Stimulated activated memory B cell treated with anti-CD40 and anti-IgM and Interleukin-4, amounts not matched to agents 10 μg/mL and 1 μg/mL and 100 μg/mL, for 72 hours (primary cell): ENCODE measurements at regions not wholly inside any gene's neighbourhood (a gene's known extent, or its start where the extent isn't known, plus 50 kb on each side); places are given as distances from the start of the nearest gene placed in this dataset.

Experiments
- ATAC-seq: fragments of 150-1000 bp; cut with Tn5 transposase; 2 replicates; pipeline ENCODE4 v1.10.0; 2021
- H3K27ac Mint-ChIP-seq: one replicate; pipeline ENCODE4 v1.8.0; 2022; ENCODE audit warnings: mild to moderate bottlenecking, mixed read lengths
- H3K27me3 Mint-ChIP-seq: one replicate; pipeline ENCODE4 v1.8.0; 2022; ENCODE audit warnings: mixed read lengths
- H3K36me3 Mint-ChIP-seq: one replicate; pipeline ENCODE4 v1.8.0; 2022; ENCODE audit warnings: mixed read lengths
- H3K4me1 Mint-ChIP-seq: one replicate; pipeline ENCODE4 v1.8.0; 2022; ENCODE audit warnings: mixed read lengths
- H3K4me3 Mint-ChIP-seq: one replicate; pipeline ENCODE4 v1.8.0; 2022; ENCODE audit warnings: mild to moderate bottlenecking, moderate library complexity, mixed read lengths
- H3K9me3 Mint-ChIP-seq: one replicate; pipeline ENCODE4 v1.8.0; 2022; ENCODE audit warnings: mixed read lengths

DNA sequence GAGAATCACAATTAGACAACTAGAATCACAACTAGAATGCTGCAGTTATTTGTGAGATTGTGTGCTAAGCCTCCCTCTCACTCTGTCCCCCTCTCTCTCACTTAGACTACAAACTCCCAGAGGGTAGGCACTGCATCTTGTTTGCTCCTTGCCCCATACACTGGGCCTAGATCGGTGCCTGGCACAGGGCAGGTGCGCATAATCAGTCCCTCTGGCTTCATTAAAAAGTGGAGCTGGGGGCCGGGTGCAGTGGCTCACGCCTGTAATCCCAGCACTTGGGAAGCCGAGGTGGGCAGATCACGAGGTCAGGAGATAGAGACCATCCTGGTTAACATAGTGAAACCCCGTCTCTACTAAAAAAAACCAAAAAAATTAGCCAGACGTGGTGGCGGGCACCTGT lies 456.8 kb downstream of the MIAT start:
- no peak overlapping the region for H3K4me3 Mint-ChIP-seq
- ATAC-seq, result no peak

DNA sequence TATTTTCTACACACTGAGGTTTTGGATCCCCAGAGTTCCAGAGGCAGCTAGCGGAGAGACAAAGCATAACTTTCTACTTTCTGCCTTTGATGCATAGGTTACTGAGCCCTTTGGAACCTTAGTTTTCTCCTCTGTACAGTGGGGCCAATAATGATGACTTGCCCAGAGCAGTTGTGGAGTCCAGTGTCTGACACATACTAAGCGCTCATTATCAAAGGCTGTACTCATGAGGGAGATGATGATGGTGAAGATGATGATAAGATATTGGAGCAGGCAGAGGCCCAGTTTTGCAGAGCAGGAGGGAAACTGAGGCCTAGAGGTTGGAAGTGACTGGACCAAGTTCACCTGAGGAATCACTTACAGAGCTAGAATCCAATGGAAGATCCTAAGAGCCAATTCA lies 458.0 kb downstream of the MIAT start:
- Mint-ChIP-seq H3K36me3 (no peaks in the 10 kb centered on the region), H3K4me3 (no peak overlapping the region), H3K27ac (no peak overlapping the region), H3K9me3 (peaks cover 16% of the 10 kb centered on the region), H3K27me3 (peaks cover 10% of the 10 kb centered on the region), H3K4me1 (no peaks in the 10 kb centered on the region)
- no peak for ATAC-seq

More for the DNA sequence above, 456.8 kb downstream of the MIAT start:
- H3K27ac Mint-ChIP-seq, result no peak overlapping the region
- peaks cover 10% of the 10 kb centered on the region for H3K27me3 Mint-ChIP-seq
- peaks cover 15% of the 10 kb centered on the region for H3K9me3 Mint-ChIP-seq
- H3K4me1 Mint-ChIP-seq, result no peaks in the 10 kb centered on the region
- H3K36me3 Mint-ChIP-seq, result no peaks in the 10 kb centered on the region

DNA sequence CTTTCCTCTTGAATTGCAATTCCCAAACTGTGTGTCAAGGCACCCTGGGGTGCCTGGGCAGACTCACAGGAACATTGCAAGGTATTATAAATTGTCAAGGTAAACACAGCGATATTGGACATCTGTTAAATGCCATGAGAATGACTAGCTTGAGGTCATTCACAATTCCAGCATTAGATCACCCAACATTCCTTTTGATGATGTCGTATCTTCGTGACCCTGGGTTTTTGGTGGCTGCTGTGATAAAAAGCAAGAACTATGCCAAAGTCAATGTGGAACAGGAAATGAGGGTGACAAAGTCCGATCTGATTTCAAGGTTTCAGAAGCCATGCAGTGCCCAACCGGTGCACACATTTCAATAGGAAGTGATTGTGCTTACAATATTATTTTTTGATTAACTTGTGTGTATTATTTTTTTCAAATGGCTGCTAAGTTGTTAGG lies 458.4 kb downstream of the MIAT start:
- H3K4me1 Mint-ChIP-seq, result no peaks in the 10 kb centered on the region
- no peaks in the 10 kb centered on the region for H3K36me3 Mint-ChIP-seq
- H3K27me3 Mint-ChIP-seq, result peaks cover 10% of the 10 kb centered on the region
- no peak overlapping the region for H3K27ac Mint-ChIP-seq
- H3K4me3 Mint-ChIP-seq, result no peak overlapping the region
- H3K9me3 Mint-ChIP-seq, result peaks cover 16% of the 10 kb centered on the region
- no peak for ATAC-seq

DNA sequence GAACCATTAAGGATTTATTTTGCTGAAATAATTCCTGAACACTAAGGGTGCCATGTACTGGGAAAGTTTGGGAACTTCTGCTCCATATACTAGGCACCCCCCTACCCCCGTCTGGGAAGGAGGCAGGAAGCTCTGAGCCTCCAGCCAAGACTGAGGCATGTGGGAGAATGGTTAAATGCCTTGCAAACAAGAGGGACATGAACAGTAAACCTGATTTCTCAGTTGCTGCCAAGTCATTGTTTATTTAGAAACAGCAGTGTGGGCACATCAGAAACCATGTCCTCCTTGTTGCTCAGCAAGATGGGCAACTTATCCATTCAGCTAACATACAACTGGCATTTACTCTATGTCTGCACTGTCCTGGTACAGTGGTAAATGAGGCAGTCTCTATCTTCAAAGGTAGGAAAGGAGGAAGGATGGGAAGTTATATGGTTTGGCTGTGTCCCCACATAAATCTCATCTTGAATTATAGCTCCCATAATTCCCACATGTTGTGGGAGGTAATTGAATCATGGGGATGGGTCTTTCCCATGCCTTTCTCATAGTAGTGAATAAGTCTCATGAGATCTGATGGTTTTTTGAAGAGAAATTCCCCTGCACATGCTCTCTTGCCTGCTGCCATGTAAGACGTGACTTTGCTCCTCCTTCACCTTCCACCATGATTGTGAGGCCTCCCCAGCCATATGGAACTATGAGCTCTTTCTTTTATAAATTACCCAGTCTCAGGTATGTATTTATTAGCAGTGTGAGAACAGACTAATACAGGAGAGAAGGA lies 459.1 kb downstream of the MIAT start:
- H3K27me3 Mint-ChIP-seq, result peaks cover 10% of the 10 kb centered on the region
- no peak for ATAC-seq
- no peak overlapping the region for H3K4me3 Mint-ChIP-seq
- H3K9me3 Mint-ChIP-seq, result peaks cover 19% of the 10 kb centered on the region
- H3K4me1 Mint-ChIP-seq, result no peaks in the 10 kb centered on the region
- no peak overlapping the region for H3K27ac Mint-ChIP-seq
- no peaks in the 10 kb centered on the region for H3K36me3 Mint-ChIP-seq

DNA sequence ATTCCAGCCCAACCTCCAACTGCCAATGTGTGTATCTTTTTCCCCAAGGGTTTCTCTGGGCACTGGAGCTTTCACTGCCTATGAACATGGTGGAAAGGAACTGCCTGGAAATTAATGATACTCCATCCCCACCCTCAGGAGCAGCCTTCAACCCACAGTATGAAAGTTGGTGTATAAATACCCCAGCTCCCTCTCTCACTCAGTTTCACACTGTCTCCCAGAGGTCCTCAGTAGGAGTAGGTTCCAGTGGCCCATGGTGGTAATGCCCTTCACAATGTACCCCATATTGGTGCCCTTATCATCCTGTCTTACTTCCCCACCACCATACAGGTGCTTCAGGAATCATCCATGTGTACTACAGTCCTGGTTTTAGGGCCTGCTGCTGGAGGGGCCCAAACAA lies 462.6 kb downstream of the MIAT start:
- H3K9me3 Mint-ChIP-seq, result peaks cover 20% of the 10 kb centered on the region
- H3K27ac Mint-ChIP-seq, result no peak overlapping the region
- no peaks in the 10 kb centered on the region for H3K4me1 Mint-ChIP-seq
- no peaks in the 10 kb centered on the region for H3K27me3 Mint-ChIP-seq
- H3K36me3 Mint-ChIP-seq, result no peaks in the 10 kb centered on the region
- no peak for ATAC-seq
- H3K4me3 Mint-ChIP-seq, result no peak overlapping the region

DNA sequence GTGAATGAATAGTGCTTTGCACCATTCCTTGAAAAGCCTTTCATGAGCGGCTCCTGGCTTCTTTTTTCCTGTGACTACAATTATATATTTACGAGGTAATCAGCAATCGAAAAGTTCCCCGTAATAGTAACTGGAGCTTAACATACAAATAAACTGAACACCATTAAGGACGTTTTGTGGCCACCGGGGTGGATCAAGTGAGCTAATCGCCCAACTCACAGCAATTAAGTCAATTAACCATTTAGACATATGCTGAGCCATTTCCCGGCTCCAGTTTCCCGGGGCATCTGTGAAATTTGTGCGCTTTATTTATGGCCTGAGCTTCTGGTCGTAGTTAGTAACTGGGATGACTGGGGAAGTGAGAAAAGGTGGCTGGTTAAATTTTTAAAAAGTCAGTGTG lies 465.2 kb downstream of the MIAT start:
- Mint-ChIP-seq H3K27ac (no peak overlapping the region), H3K4me1 (no peaks in the 10 kb centered on the region), H3K4me3 (no peak overlapping the region), H3K9me3 (peaks cover 15% of the 10 kb centered on the region), H3K27me3 (peaks cover 8% of the 10 kb centered on the region), H3K36me3 (no peaks in the 10 kb centered on the region)
- ATAC-seq, result no peak

DNA sequence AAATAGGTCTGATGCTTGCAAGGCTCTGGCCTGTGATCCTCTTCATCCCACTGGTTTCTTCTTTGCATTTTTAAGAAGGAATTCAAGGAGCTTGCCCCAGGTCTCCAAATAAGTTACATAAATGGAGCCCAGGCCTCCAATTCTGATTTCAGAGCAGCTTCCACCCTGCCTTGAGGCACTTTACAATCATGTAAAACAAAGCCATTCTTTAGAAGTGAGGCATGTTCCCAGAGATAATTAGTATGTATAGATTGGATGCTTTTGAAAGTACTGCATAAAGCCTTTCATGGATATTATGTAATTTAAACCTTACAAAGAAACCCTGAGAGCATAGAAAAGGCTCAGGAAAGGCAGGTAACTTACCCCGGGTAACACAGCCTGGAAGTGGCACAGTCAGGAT lies 466.5 kb downstream of the MIAT start:
- no peaks in the 10 kb centered on the region for H3K4me1 Mint-ChIP-seq
- ATAC-seq, result no peak
- H3K27ac Mint-ChIP-seq, result no peak overlapping the region
- H3K27me3 Mint-ChIP-seq, result peaks cover 18% of the 10 kb centered on the region
- H3K4me3 Mint-ChIP-seq, result no peak overlapping the region
- H3K36me3 Mint-ChIP-seq, result no peaks in the 10 kb centered on the region
- peaks cover 15% of the 10 kb centered on the region for H3K9me3 Mint-ChIP-seq

DNA sequence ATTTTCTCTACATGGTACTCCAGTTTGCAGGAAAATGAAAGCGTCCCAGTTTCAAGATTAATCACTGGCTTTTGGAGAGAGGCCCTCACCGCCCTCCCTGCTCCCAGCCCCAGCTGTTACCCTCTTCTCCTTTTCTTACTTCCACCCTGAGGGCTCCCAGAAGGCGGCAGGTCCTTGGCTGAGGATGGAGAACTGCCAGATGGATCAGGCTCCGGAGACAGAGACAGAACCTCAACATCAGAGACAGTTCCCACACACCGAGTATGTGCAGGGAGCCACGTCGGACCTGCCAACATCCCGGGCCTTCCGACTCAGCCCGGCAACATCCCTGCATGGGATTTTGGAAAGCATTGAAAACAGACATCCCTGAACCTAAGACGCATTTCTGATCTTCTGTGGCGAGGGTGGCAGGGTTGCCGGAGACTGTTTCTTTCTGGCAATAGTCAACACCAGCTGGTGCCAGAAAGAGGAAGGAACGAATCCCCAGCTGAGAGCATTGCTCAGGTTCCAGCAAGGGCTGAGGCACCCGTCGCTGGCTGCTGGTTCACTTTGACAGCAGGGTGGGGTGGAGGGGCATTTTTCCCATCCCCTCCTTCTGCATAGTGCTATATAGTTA lies 467.1 kb downstream of the MIAT start:
- ATAC-seq, result no peak
- H3K4me1 Mint-ChIP-seq, result no peaks in the 10 kb centered on the region
- H3K36me3 Mint-ChIP-seq, result no peaks in the 10 kb centered on the region
- peaks cover 15% of the 10 kb centered on the region for H3K9me3 Mint-ChIP-seq
- peaks cover 22% of the 10 kb centered on the region for H3K27me3 Mint-ChIP-seq
- no peak overlapping the region for H3K27ac Mint-ChIP-seq
- H3K4me3 Mint-ChIP-seq, result no peak overlapping the region

DNA sequence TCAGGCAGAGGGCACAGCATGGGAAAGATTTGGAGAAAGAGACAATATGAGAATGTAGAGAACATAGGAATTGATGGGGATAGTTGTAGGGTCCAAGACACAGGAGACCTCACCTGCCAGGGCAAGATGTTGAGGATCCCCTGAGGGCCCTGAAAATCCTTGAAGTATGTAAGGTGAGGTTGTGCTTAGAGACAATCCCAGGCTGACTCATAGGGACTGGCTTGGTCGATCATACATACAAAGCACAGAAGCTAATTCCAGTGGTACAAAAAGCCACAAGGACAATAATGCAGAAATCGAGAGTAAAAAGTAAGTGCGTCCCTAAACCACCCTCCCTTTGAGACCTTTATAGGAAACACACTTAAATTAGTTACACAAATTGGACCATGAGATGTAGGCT lies 468.2 kb downstream of the MIAT start:
- Mint-ChIP-seq H3K4me3 (no peak overlapping the region), H3K36me3 (no peaks in the 10 kb centered on the region), H3K27me3 (peaks cover 22% of the 10 kb centered on the region), H3K9me3 (peaks cover 10% of the 10 kb centered on the region), H3K27ac (no peak overlapping the region), H3K4me1 (no peaks in the 10 kb centered on the region)
- no peak for ATAC-seq

DNA sequence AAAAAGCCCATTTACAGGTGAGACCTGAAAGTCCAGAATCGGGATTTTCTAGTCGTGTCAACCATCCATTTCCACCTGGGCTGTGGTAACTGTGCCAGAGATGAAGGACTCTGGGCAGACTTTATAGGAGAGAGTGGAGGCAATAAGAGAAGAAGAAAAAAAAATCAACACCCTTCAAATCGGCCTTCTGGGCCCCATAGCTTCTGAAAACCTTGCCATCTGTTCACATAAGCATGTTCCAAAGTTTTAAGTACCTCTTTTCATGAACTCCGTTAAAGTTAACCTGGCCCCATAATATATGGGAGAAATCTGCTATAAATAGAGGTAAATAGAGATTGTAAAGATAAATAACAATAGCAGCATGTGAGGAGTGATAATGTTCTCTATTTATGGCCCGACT lies 470.5 kb downstream of the MIAT start:
- peaks cover 3% of the 10 kb centered on the region for H3K9me3 Mint-ChIP-seq
- ATAC-seq, result no peak
- no peaks in the 10 kb centered on the region for H3K36me3 Mint-ChIP-seq
- H3K27ac Mint-ChIP-seq, result no peak overlapping the region
- no peaks in the 10 kb centered on the region for H3K4me1 Mint-ChIP-seq
- no peak overlapping the region for H3K4me3 Mint-ChIP-seq
- peaks cover 39% of the 10 kb centered on the region for H3K27me3 Mint-ChIP-seq

DNA sequence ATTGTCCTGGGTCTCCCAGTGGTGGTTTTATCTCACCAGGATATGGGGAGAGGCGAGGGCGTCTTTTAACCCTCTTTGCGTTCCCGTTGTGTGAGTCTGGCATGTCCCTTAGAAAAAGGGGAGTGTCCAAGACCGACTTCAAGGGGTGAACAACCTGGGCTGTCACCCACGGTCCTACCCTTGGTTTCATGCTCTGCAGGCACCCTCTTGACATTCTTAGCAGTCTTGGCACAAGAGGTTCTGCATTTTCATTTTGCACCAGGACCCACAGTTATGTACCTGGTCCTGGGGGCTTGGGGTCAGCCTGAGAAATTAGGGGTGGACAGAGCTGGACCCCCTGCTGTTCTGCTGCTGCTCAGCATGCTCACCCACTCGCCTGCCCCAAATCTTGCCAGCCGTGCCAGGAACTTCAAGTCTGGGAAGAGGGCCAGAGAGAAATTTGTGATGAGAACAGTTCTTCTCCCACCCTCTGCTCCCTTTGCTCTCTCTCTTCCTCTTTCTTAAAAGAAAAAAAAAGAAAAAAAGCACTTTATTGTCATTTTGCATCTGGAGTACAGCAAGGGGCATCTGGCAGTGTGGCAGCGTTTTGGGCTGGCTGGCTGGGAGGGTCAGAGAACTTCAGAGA lies 471.2 kb downstream of the MIAT start:
- H3K27ac Mint-ChIP-seq, result no peak overlapping the region
- no peaks in the 10 kb centered on the region for H3K4me1 Mint-ChIP-seq
- H3K4me3 Mint-ChIP-seq, result no peak overlapping the region
- no peak for ATAC-seq
- no peaks in the 10 kb centered on the region for H3K36me3 Mint-ChIP-seq
- peaks cover 39% of the 10 kb centered on the region for H3K27me3 Mint-ChIP-seq
- H3K9me3 Mint-ChIP-seq, result peaks cover 3% of the 10 kb centered on the region

DNA sequence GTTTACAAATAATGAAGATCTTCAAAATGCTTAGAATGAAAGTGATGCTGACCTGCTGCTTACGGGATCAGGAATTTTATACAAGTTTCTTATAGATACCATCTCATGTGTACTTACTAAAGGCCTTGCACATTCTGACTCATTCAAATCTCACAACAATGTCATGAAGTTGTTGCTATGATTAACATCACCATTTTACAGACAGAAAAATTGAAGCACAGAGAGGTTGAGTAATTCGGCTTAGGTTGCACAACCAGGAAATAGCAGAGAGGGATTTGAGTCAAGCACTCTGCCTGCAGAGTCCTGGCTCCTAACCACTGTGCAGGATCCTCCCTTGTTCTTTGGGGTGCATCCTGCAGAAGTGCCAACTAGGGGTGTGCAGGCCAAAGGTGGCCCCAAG lies 471.9 kb downstream of the MIAT start:
- no peak overlapping the region for H3K4me3 Mint-ChIP-seq
- no peaks in the 10 kb centered on the region for H3K4me1 Mint-ChIP-seq
- no peak for ATAC-seq
- H3K36me3 Mint-ChIP-seq, result no peaks in the 10 kb centered on the region
- H3K27ac Mint-ChIP-seq, result no peak overlapping the region
- H3K27me3 Mint-ChIP-seq, result peaks cover 39% of the 10 kb centered on the region
- H3K9me3 Mint-ChIP-seq, result peaks cover 3% of the 10 kb centered on the region

DNA sequence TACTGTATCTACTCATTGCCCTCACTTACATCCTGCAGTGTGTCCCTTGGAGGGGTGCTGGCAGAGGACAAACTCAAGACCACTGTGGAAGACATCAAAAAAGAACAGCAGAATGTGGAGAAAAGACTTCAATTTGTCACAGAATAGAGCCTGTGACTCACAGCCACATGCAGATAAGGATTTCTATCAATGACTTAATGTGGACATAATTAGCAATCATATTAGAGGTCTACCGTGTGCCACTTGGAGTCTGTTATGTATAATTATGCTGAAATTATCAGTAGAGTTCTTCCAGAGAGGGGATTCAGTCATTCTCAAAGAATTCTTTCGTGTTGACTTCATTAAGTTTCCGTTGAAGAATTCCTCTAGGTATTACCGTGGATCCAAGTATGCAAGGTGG lies 473.5 kb downstream of the MIAT start:
- H3K36me3 Mint-ChIP-seq, result no peaks in the 10 kb centered on the region
- H3K4me1 Mint-ChIP-seq, result no peaks in the 10 kb centered on the region
- H3K27me3 Mint-ChIP-seq, result peaks cover 39% of the 10 kb centered on the region
- ATAC-seq, result no peak
- H3K27ac Mint-ChIP-seq, result no peak overlapping the region
- H3K4me3 Mint-ChIP-seq, result no peak overlapping the region
- H3K9me3 Mint-ChIP-seq, result peaks cover 3% of the 10 kb centered on the region

DNA sequence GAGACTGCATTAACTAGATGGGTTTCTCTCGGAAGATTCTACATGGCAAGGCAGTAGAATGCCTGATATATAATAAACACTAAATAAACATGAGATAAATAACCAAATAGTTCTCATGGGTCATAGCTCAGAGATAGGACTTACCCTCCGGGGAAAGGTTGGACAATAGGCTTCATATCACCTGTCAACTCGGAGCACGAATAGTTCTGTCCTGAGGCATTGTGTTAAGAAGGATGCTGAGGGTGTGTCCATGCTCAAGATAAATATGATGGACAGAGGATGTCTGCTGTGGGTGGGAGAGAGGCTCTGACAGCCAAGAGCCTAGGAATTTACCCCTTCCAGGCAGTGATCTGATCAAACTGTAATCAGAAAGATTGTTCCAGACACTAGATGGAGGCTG lies 474.0 kb downstream of the MIAT start:
- no peak for ATAC-seq
- Mint-ChIP-seq H3K9me3 (peaks cover 3% of the 10 kb centered on the region), H3K27ac (no peak overlapping the region), H3K4me3 (no peak overlapping the region), H3K27me3 (peaks cover 39% of the 10 kb centered on the region), H3K4me1 (no peaks in the 10 kb centered on the region), H3K36me3 (no peaks in the 10 kb centered on the region)

DNA sequence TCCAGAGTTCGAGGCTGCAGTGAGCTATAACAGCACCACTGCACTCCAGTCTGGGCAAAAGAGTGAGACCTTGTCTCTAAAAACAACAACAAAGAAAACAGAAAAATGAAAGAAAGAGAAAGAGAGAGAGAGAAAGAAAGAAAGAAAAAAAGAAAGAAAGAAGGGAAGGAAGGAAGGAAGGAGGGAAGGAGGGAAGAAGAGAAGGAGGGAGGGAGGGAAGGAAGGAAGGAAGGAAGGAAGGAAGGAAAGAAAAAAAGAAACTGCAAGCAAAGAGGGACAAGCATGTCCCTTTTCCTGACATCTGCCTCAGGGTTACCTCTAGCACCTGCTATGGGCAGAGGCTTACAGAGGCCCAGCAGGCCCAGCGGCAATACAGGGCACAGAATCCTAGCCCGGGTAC lies 475.0 kb downstream of the MIAT start:
- H3K4me1 Mint-ChIP-seq, result no peaks in the 10 kb centered on the region
- no peak overlapping the region for H3K27ac Mint-ChIP-seq
- peaks cover 32% of the 10 kb centered on the region for H3K27me3 Mint-ChIP-seq
- no peak for ATAC-seq
- H3K9me3 Mint-ChIP-seq, result no peaks in the 10 kb centered on the region
- no peak overlapping the region for H3K4me3 Mint-ChIP-seq
- no peaks in the 10 kb centered on the region for H3K36me3 Mint-ChIP-seq

DNA sequence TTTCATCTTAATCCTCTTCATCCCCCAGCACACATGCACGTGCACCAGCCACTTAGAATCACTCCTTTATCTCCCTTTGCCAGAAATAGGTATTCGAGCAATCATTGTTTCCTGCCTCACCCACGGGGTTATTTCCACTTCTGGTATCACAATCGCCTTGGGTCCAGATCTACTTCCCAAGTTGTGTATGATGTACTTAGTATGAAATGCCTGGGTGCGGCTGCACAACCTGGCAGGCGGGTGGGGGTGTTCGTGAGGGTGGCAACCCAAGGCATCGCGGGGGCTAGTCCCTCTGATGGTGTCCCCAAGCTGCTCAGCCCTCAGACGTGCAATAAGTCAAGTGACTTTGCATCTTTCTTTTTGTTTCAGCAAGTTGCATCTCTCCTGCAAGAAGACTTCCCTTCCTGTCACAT lies 475.6 kb downstream of the MIAT start:
- no peak overlapping the region for H3K4me3 Mint-ChIP-seq
- H3K27ac Mint-ChIP-seq, result no peak overlapping the region
- H3K4me1 Mint-ChIP-seq, result no peaks in the 10 kb centered on the region
- H3K9me3 Mint-ChIP-seq, result no peaks in the 10 kb centered on the region
- H3K36me3 Mint-ChIP-seq, result no peaks in the 10 kb centered on the region
- ATAC-seq, result no peak
- peaks cover 26% of the 10 kb centered on the region for H3K27me3 Mint-ChIP-seq
